ENCODE measurements at regions not wholly inside any gene's neighbourhood (a gene's known extent, or its start where the extent isn't known, plus 50 kb on each side); places are given as distances from the start of the nearest gene placed in this dataset.

GRCh38 chr2:6290217-6291015, 575.3 kb downstream of the CMPK2 start:
- no peak for DNase-seq (ENCODE audit: low read depth)

GRCh38 chr2:6294791-6295190, 570.9 kb downstream of the CMPK2 start:
- DNase-seq (ENCODE audit: low read depth), result no peak

DNA sequence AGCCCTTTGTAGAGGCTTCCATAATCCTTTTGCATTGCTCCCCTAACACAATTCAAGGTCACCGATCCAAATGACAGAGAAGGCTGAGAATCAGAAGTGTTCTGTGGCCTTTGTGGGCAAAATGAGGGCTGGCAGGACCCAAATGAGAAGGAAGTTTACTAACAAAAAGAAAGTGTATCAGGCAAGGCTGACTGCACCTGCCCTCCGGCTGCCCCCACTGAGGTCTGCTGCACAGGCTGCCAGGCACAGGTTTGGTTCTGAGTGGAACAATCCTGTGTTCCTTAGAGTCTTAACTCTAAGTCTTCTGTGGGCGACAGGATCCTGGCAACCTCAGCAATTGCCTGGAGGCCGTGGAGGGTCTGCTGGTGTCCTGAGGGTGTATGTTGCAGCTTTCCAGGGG, 568.5 kb downstream of the CMPK2 start:
- no peak for DNase-seq (ENCODE audit: low read depth)

DNA sequence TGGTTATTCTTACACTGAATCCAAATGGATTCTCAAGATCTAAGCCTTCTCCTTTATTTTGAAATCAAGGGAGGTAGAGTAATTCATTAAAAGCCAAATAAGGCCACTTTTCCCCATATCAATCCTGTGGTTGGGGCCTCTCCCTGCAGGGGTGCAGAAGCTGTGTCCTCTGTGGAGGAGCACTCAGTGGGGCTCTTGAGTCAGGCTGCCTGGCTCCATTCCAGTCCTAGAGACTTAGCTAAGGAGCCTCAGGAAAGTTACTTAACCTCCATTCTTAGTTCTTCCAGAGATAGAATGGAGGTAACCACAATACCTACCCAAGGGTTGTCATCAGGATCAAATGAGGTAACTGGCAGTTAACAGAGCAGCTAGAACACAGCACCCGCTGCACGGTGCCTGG, 564.3 kb downstream of the CMPK2 start:
- DNase-seq (ENCODE audit: low read depth), result no peak

DNA sequence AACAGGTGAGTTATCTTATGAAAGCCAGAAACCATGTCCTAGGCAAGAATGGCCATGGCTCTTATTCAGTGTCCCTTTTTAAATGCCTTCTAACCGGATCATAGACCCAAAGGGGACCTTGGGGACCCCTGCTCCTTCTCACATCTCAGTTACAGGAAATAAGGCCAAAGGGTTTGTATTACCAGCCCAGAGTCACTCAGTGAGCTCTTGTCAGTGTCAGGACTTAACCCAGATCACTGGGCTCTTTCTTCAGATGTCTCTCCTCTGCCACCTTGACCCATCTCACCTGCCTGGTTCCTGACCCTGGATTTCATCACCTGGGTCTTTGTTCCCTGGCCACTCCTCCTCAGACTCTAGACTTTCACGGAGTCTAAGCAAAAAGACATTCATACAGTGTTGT, 556.7 kb downstream of the CMPK2 start:
- DNase-seq (ENCODE audit: low read depth), result no peak

- DNase-seq (ENCODE audit: low read depth), result no peak
Observed at GRCh38 chr2:6309415-6310255, 556.1 kb downstream of the CMPK2 start.

- DNase-seq (ENCODE audit: low read depth), result no peak
Observed at GRCh38 chr2:6310256-6311215, 555.2 kb downstream of the CMPK2 start.

DNA sequence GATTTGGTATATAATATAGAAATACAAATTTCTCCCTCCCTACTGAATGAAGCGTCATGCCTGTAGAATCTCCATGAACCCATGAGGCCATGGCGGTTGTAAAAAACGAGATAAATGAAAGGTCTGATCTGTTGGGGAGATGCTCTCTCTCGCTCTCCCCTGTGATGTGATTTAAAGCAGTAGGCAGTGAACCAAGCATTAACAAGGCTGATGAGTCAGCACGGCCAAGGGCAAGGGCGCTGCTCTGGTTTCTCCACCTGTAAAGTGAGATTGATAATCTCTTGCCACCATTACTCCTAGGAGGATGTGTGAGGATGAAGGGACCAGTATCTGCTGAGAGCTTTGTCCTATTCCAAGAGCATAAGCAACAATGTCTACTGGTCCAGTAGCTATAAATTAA, 553.3 kb downstream of the CMPK2 start:
- no peak for DNase-seq (ENCODE audit: low read depth)

DNA sequence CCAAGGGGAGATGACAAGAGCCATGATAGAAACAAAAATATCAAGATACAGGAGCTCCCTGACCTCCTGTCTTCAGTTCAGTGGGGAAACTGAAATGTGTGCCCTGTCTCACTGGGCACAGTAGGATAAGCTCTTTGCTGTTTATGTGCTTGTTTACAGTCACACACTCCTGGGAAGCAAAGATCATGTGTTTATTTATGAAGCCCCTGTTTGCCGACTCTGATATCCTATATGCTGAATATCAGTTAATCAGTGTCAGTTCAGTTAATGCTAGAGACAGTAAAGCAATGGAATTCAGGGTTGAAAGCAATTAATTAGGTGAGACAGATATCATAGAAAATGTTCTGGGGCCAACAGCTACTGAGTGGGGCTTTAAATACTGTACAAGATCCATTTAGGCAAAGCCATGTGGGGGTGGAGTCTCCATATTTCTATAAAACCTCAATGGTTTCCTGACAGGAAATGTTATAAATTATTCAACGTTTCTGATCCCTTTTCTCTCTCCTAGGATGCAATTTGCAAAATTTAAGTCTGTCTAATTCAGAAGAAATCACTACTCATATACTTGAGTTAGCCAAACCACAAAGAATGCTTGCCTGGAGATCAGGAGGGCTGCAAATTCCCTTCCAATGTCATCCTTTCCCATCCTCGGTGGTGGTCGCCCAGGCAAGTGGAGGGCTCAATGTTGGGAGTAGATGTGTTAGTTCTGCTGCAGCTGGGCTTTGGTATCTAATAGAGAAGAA, 551.3 kb downstream of the CMPK2 start:
- DNase-seq (ENCODE audit: low read depth), result no peak

- DNase-seq (ENCODE audit: low read depth), result no peak
Observed at GRCh38 chr2:6325616-6326015, 540.1 kb downstream of the CMPK2 start.

GRCh38 chr2:6326958-6327357, 538.7 kb downstream of the CMPK2 start:
- DNase-seq (ENCODE audit: low read depth), result no peak

DNA sequence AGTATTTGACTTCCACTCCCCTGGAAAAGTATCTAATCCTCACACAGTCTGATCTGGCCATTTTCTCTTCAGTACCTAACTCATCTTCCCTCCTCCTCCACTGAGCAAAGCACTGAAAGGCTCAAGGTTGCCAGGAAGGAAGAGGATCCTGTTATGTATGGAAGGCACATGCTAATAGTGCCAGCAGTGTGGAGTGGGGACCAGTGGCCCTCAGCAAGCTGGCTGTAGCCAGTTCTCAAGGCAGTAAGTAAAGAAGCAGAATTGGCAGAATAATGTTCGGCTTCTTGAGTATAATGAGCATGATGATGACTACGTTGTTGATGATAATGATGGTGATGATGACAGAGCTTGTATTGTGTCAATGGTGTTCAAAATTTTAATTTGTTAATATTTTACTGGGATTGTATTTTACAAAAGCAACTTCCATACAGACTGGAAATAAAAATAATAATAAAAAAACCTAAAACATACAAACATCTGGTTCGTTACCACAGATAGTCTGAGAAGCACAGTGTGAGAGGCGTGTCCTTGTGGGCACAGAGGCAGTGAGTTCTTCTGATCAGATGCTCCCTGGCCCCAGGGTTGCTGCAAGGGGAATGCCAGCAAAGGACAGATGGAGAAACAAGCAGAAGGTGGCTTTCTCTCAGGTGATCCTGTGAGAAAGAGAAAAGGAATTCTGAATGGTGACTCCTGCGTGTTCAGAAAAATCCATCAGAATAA, 528.8 kb downstream of the CMPK2 start:
- DNase-seq (ENCODE audit: low read depth), result no peak

DNA sequence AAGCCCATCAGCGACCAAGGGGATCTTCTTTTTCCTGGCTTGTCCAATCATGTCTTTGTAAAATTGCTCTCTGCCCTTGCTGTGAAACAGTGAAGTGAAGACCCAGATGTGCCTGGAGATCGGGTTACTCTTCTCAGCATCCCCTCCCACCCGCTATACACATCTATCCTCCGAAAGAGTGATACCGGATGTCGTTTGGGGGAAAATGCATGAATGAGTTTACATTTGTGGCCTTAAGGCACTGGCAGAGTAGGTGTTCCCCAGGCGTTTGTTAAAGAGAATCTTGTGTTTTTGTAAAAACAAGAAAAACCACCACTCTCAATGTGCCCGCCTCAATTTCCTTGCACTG, 528.3 kb downstream of the CMPK2 start:
- no peak for DNase-seq (ENCODE audit: low read depth)

GRCh38 chr2:6341588-6342129, 524.0 kb downstream of the CMPK2 start:
- no peak for DNase-seq (ENCODE audit: low read depth)

GRCh38 chr2:6342273-6342920, 523.3 kb downstream of the CMPK2 start:
- DNase-seq (ENCODE audit: low read depth), result no peak

GRCh38 chr2:6343076-6343475, 522.6 kb downstream of the CMPK2 start:
- no peak for DNase-seq (ENCODE audit: low read depth)

GRCh38 chr2:6352247-6352646, 513.5 kb downstream of the CMPK2 start:
- no peak for DNase-seq (ENCODE audit: low read depth)

GRCh38 chr2:6352906-6353515, 512.7 kb downstream of the CMPK2 start:
- no peak for DNase-seq (ENCODE audit: low read depth)

DNA sequence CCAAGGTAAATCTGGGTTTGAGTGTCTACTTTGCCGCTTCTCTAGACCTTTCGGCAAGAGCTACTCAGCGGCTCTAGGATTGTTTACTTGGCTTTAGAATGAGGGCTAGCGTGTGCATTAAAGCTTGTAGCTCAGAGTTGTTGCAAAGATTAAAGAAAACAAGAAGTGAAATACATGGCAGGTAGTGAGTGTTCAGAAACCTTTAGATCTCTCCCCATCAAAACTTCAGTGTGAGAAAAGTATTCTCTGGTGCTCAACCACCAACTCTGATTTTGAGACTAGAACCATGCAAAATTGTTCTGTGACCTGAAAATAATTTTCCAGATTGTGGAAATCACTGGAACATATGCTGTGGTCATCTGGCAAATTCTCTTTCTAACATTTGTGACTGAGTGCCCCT, 512.0 kb downstream of the CMPK2 start:
- DNase-seq (ENCODE audit: low read depth), result no peak

DNA sequence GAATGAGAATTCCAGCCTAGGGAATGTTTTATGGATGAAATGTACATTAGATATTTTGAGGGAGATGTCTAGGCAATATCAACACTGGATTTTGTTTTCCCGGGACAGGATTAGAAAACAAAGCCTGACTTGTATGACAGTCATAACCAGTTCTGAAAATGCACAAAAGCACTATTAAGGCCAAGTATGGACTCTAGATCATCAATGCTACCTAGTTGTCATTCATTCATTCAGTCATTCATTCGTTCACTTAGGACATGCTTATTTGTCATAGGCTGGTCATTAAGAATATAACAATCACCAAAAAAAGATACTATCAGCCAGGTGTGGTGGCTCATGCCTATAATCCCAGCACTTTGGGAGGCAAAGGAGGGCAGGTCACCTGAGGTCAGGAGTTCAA, 511.2 kb downstream of the CMPK2 start:
- no peak for DNase-seq (ENCODE audit: low read depth)
